ENCODE measurements at regions not wholly inside any gene's neighbourhood (a gene's known extent, or its start where the extent isn't known, plus 50 kb on each side); places are given as distances from the start of the nearest gene placed in this dataset.

DNA sequence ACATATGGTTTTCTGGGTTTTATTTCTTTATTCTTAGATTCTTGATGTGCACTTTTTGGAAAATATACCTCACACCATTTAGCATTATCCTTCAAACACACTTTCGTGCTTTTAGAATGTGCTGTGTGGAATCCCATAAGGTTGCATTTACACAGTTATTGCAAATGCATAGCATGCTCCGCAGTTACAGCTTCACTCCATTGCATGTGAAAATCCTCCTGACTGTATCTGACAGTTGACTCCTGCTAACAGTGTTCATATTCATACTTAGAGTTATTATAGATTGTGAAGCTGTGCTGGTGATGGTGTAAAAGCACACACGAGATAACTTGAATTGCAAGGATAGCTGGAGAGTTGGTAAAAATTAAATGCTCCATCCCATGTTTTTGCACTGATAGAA lies 811.5 kb upstream of the TENM3 start:
- ATAC-seq = no peak
- in situ Hi-C loops (cut with MboI) (no loop called here), intact Hi-C loops (cut with micrococcal nuclease; ENCODE audit: unreplicated experiment) (no loop called here)
- H3K9ac ChIP-seq (ENCODE audit: control insufficient read depth, insufficient read depth, low read length) = no peak overlapping the region
- no peaks in the 10 kb centered on the region for H3K4me1 ChIP-seq (ENCODE audit: control insufficient read depth, insufficient read depth, low read length)
- SMC1A ChIA-PET (ENCODE audit: uncharacterized antibody, unreplicated experiment) = no interaction called here
- no peak for FAIRE-seq
- H3K27me3 ChIP-seq (replicated peaks in 1 of 2; ENCODE audit: control insufficient read depth in 2 of 2, insufficient read depth in 2 of 2, low read length in 1 of 2) = no peaks in the 10 kb centered on the region
- H3K36me3 ChIP-seq (ENCODE audit: control insufficient read depth in 2 of 2, insufficient read depth in 2 of 2, low read length in 1 of 2) = no peaks in the 10 kb centered on the region
- H2AFZ ChIP-seq (ENCODE audit: control insufficient read depth, low read depth, low read length) = no peak overlapping the region
- H3K9me3 ChIP-seq (replicated peaks; ENCODE audit: control insufficient read depth, insufficient read depth, low read length) = no peaks in the 10 kb centered on the region
- no peak overlapping the region for H3K4me2 ChIP-seq (ENCODE audit: control insufficient read depth, insufficient read depth)
- no peak for DNase-seq (ENCODE audit: low read depth, low spot score)
- CTCF ChIA-PET = no interaction called here
- BruUV-seq (replicated peaks) = no TSS peak
- H3K4me3 ChIP-seq = no peak overlapping the region
- RAD21 ChIA-PET (ENCODE audit: unreplicated experiment) = no interaction called here
- POLR2A ChIA-PET = no interaction called here
- no peaks in the 10 kb centered on the region for H3K79me2 ChIP-seq (ENCODE audit: control insufficient read depth, insufficient read depth, low read length)
- no peaks in the 10 kb centered on the region for H4K20me1 ChIP-seq (ENCODE audit: control insufficient read depth, insufficient read depth)
- WGBS (ENCODE audit: insufficient coverage, insufficient replicate concordance, low lambda C conversion rate, missing lambda C conversion rate) = 17% methylated on average over 3 of the region's 3 CpGs
- no peak overlapping the region for H3K27ac ChIP-seq (ENCODE audit: control insufficient read depth, insufficient read depth)
- no peak for TF ChIP-seq DPF2 (IDR thresholded peaks at IDR 0.05)
- TF ChIP-seq ETV6 (conservative IDR thresholded peaks at IDR 0.05 in 1 of 2, IDR thresholded peaks at IDR 0.05 in 1 of 2; ENCODE audit: borderline replicate concordance in 1 of 2, low read depth in 1 of 2) = no peak
- TF ChIP-seq PML (IDR thresholded peaks at IDR 0.05; ENCODE audit: low read length) = no peak
- TF ChIP-seq CREB1 (IDR thresholded peaks at IDR 0.05; ENCODE audit: low read depth) = no peak
- no peak for TF ChIP-seq HDAC6 (IDR thresholded peaks at IDR 0.05; ENCODE audit: unreplicated experiment)
- TF ChIP-seq NR2F1 (conservative IDR thresholded peaks at IDR 0.05) = no peak
- TF ChIP-seq, protein P1, sequence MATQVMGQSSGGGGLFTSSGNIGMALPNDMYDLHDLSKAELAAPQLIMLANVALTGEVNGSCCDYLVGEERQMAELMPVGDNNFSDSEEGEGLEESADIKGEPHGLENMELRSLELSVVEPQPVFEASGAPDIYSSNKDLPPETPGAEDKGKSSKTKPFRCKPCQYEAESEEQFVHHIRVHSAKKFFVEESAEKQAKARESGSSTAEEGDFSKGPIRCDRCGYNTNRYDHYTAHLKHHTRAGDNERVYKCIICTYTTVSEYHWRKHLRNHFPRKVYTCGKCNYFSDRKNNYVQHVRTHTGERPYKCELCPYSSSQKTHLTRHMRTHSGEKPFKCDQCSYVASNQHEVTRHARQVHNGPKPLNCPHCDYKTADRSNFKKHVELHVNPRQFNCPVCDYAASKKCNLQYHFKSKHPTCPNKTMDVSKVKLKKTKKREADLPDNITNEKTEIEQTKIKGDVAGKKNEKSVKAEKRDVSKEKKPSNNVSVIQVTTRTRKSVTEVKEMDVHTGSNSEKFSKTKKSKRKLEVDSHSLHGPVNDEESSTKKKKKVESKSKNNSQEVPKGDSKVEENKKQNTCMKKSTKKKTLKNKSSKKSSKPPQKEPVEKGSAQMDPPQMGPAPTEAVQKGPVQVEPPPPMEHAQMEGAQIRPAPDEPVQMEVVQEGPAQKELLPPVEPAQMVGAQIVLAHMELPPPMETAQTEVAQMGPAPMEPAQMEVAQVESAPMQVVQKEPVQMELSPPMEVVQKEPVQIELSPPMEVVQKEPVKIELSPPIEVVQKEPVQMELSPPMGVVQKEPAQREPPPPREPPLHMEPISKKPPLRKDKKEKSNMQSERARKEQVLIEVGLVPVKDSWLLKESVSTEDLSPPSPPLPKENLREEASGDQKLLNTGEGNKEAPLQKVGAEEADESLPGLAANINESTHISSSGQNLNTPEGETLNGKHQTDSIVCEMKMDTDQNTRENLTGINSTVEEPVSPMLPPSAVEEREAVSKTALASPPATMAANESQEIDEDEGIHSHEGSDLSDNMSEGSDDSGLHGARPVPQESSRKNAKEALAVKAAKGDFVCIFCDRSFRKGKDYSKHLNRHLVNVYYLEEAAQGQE (IDR thresholded peaks at IDR 0.05; ENCODE audit: low read depth, low read length) = no peak
- TF ChIP-seq, protein P2, sequence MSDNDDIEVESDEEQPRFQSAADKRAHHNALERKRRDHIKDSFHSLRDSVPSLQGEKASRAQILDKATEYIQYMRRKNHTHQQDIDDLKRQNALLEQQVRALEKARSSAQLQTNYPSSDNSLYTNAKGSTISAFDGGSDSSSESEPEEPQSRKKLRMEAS (IDR thresholded peaks at IDR 0.05; ENCODE audit: low read depth, low read length) = no peak
- TF ChIP-seq POLR2A (IDR thresholded peaks at IDR 0.05; ENCODE audit: low read depth, low read length) = no peak
- no peak for TF ChIP-seq RB1 (IDR thresholded peaks at IDR 0.05; ENCODE audit: borderline replicate concordance)
- TF ChIP-seq TARDBP (IDR thresholded peaks at IDR 0.05; ENCODE audit: borderline replicate concordance) = no peak
- no peak for TF ChIP-seq TCF12 (IDR thresholded peaks at IDR 0.05; ENCODE audit: low read depth, low read length)
- TF ChIP-seq, protein P3, sequence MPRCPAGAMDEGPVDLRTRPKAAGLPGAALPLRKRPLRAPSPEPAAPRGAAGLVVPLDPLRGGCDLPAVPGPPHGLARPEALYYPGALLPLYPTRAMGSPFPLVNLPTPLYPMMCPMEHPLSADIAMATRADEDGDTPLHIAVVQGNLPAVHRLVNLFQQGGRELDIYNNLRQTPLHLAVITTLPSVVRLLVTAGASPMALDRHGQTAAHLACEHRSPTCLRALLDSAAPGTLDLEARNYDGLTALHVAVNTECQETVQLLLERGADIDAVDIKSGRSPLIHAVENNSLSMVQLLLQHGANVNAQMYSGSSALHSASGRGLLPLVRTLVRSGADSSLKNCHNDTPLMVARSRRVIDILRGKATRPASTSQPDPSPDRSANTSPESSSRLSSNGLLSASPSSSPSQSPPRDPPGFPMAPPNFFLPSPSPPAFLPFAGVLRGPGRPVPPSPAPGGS (IDR thresholded peaks at IDR 0.05; ENCODE audit: borderline replicate concordance, insufficient read depth, low read depth, low read length, poor library complexity, severe bottlenecking) = no peak
- TF ChIP-seq MYC (IDR thresholded peaks at IDR 0.05; ENCODE audit: insufficient read depth, insufficient read length, insufficient replicate concordance, low read length, severe bottlenecking) = no peak
- TF ChIP-seq, protein P4, sequence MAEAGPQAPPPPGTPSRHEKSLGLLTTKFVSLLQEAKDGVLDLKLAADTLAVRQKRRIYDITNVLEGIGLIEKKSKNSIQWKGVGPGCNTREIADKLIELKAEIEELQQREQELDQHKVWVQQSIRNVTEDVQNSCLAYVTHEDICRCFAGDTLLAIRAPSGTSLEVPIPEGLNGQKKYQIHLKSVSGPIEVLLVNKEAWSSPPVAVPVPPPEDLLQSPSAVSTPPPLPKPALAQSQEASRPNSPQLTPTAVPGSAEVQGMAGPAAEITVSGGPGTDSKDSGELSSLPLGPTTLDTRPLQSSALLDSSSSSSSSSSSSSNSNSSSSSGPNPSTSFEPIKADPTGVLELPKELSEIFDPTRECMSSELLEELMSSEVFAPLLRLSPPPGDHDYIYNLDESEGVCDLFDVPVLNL (IDR thresholded peaks at IDR 0.05; ENCODE audit: low read depth, low read length) = no peak
- TF ChIP-seq TCF3 (IDR thresholded peaks at IDR 0.05; ENCODE audit: borderline replicate concordance, insufficient read depth, low read depth, low read length) = no peak
- TF ChIP-seq MEF2B (IDR thresholded peaks at IDR 0.05; ENCODE audit: partially characterized antibody, poor library complexity, severe bottlenecking) = no peak
- TF ChIP-seq, protein P5, sequence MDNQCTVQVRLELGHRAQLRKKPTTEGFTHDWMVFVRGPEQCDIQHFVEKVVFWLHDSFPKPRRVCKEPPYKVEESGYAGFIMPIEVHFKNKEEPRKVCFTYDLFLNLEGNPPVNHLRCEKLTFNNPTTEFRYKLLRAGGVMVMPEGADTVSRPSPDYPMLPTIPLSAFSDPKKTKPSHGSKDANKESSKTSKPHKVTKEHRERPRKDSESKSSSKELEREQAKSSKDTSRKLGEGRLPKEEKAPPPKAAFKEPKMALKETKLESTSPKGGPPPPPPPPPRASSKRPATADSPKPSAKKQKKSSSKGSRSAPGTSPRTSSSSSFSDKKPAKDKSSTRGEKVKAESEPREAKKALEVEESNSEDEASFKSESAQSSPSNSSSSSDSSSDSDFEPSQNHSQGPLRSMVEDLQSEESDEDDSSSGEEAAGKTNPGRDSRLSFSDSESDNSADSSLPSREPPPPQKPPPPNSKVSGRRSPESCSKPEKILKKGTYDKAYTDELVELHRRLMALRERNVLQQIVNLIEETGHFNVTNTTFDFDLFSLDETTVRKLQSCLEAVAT (IDR thresholded peaks at IDR 0.05) = no peak
- no peak for TF ChIP-seq ZNF384 (IDR thresholded peaks at IDR 0.05; ENCODE audit: borderline replicate concordance, low read depth, low read length)

All from GM12878 (cell line).